Pancreas (tissue), 10 donors: ENCODE measurements at regions not wholly inside any gene's neighbourhood (a gene's known extent, or its start where the extent isn't known, plus 50 kb on each side); places are given as distances from the start of the nearest gene placed in this dataset.
A peak's percentile ranks its signal among the peaks of the same experiment; 100 is the strongest.

ENCODE experiments used
- ATAC-seq, 4 donors: fragments of 200-7000 bp; cut with Tn5 transposase; one replicate each; pipeline versions ENCODE4 v1.8.0 to v1.9.1; 2020; ENCODE audit warnings: mild to moderate bottlenecking in 4 of 4, moderate library complexity in 4 of 4
- DNase-seq, 6 donors: peaks; one replicate each; pipeline ENCODE4 v3.0.0-alpha.2; 2020
- FAIRE-seq: peaks from 2 replicates; lab custom pipeline; 2012; peaks lifted over from hg19 to GRCh38; lab: Jason Lieb, UNC
- H3K27ac ChIP-seq, 4 donors: fragments of 200-600 bp; sonication (generic); 1 replicate in 3 of 4; 2 replicates in 1 of 4; pipeline versions ENCODE4 v1.5.0 to v1.8.0; 2020
- H3K27me3 ChIP-seq, 4 donors: fragments of 200-600 bp; one replicate each; pipeline ENCODE4 v1.8.0; 2021
- H3K36me3 ChIP-seq, 3 donors: fragments of 200-600 bp; sonication (generic) in 1 of 3; one replicate each; pipeline versions ENCODE4 v1.5.0 to v1.8.0; 2020 to 2021
- H3K4me1 ChIP-seq, 3 donors: fragments of 200-600 bp; one replicate each; pipeline ENCODE4 v1.8.0; 2021
- H3K4me3 ChIP-seq, 4 donors: fragments of 200-600 bp; sonication (generic) in 2 of 4; one replicate each; pipeline versions ENCODE4 v1.5.0 to v1.8.0; 2020 to 2021
- H3K9me3 ChIP-seq, 4 donors: fragments of 200-600 bp; one replicate each; pipeline ENCODE4 v1.8.0; 2021
- WGBS, 2 donors: extraction: QIAGEN DNeasy Blood & Tissue Kit; methylation state at CpG; one replicate each; pipeline ENCODE4 v1.1.7; 2013; 5-methylcytosine and 5-hydroxymethylcytosine counted together
- intact Hi-C, 3 donors: fragments of 100-400 bp; cut with DNase I; formaldehyde crosslinking; loops; one replicate each; pipeline versions ENCODE4 v1.11.1 to v1.14.2; 2022
- TF ChIP-seq, protein P1 (sequence below), 4 donors: fragments of 200-600 bp; sonication (generic) in 3 of 4; IDR thresholded peaks; one replicate each; pipeline versions ENCODE4 v1.5.0 to v1.8.0; 2021; ENCODE audit warnings: antibody characterized with exemption in 4 of 4
- donor health status: healthy with polysubstance abuse.
- donor health status: DM: no; HTN: no; CAD: no; lungs with moderate emphysema.
- donor health status: DM: no; HTN: no; CAD: no.
- donor health status: control.
- donor health status: control.
- donor health status: Bipolar disorder and iron deficiency.
- donor health status: DM: yes; HTN: yes; CAD: no.
- donor health status: DM: no; HTN: no; CAD: no.
- donor health status: DM: no; HTN: no; CAD: no.
- donor health status: DM: yes; HTN: yes; CAD: no.

DNA sequence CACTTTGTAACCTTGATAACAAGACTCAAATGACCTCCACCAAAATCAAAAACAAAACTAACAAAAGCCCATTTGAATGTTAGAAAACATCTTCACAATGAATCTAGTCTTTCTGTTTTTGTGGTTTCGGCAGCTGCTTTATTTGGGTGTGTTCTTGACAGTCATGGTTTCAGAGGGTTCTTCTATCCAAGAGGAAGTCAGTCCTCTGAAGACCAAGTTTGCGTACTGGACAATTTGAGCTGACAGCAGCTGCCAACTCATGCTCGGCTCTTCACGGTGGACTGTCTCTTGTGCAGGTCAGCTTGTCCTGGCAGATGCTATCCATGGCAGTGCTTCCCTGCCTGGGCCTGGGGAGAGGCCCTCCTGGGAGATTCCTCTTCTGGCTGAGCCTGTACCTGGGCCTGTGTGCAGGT lies 91.0 kb downstream of the TMEM17 start:
- TF ChIP-seq, protein P1, sequence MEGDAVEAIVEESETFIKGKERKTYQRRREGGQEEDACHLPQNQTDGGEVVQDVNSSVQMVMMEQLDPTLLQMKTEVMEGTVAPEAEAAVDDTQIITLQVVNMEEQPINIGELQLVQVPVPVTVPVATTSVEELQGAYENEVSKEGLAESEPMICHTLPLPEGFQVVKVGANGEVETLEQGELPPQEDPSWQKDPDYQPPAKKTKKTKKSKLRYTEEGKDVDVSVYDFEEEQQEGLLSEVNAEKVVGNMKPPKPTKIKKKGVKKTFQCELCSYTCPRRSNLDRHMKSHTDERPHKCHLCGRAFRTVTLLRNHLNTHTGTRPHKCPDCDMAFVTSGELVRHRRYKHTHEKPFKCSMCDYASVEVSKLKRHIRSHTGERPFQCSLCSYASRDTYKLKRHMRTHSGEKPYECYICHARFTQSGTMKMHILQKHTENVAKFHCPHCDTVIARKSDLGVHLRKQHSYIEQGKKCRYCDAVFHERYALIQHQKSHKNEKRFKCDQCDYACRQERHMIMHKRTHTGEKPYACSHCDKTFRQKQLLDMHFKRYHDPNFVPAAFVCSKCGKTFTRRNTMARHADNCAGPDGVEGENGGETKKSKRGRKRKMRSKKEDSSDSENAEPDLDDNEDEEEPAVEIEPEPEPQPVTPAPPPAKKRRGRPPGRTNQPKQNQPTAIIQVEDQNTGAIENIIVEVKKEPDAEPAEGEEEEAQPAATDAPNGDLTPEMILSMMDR (IDR thresholded peaks at IDR 0.05) = no peak

DNA sequence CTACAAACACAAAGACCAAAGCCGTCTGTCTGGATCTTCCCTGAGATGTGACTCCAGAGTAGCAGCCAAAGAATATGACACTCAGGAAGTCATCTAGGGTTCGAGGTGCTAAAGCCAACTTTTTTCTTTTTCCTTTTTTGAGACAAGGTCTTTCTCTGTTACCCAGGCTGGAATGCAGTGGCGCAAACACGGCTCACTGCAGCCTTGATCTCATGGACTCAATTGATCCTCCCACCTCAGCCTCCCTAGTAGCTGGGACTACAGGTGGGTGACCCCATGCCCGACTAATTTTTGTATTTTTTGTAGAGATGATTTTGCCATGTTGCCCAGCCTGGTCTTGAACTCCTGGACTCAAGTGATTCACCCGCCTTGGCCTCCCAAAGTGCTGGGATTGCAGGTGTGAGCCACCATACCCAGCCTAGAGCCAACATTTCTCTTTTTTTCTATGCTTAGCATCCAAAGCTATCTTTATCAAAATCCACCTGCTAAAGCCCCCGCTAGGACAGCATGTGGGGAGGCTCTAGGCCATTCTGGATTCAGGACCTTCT lies 92.8 kb downstream of the TMEM17 start:
- TF ChIP-seq, protein P1 (IDR thresholded peaks at IDR 0.05) = no peak
- FAIRE-seq = no peak
- intact Hi-C loops = loop anchor here in 2 of 3 donors (5.0 to 10.0 kb wide), 2 partner anchors 488 to 496 kb away; no protein-coding TSS in a partner anchor

More for the DNA sequence above, 91.0 kb downstream of the TMEM17 start:
- Histone ChIP-seq H3K4me3 (no peak overlapping the region), H3K4me1 (peaks cover 0 to 5% (median 0%) of the 10 kb centered on the region in 3 donors), H3K9me3 (no peaks in the 10 kb centered on the region), H3K27me3 (no peaks in the 10 kb centered on the region), H3K27ac (no peak overlapping the region), H3K36me3 (no peaks in the 10 kb centered on the region)
- no peak for FAIRE-seq
- no peak for DNase-seq
- ATAC-seq = no peak
- WGBS, 2 donors = 71 to 73% methylated on average over 4 of the region's 4 CpGs
- intact Hi-C loops = loop anchor here in 1 of 3 donors (10.0 kb wide), 1 partner anchor 490 kb away; no protein-coding TSS in a partner anchor

DNA sequence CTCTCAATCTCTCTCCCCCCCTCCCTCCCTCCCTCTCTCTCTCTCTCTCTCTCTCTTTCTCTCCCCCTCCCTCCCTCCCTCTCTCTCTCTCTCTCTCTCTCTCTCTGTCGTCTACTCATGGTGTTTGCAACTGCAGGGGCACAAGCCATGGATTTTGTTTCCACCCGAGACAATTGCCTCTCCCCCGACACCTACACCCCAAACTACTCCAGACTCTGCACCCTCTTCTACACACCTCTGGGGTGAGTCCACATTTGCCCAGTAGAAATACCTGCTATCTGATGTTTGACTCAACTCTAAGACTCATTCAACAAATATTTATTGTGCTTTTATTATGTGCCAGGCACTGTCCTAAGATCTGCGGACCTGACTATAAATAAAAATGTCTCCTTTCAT lies 93.7 kb downstream of the TMEM17 start:
- TF ChIP-seq, protein P1 (IDR thresholded peaks at IDR 0.05) = peak in 1 of 4 donors; percentile 6
- Histone ChIP-seq H3K27me3 (no peaks in the 10 kb centered on the region), H3K36me3 (no peaks in the 10 kb centered on the region), H3K27ac (no peak overlapping the region), H3K4me3 (no peak overlapping the region), H3K9me3 (no peaks in the 10 kb centered on the region), H3K4me1 (peaks cover 0 to 5% (median 0%) of the 10 kb centered on the region in 3 donors)
- intact Hi-C loops = loop anchor here in 2 of 3 donors (5.0 to 10.0 kb wide), 2 partner anchors 488 to 495 kb away; no protein-coding TSS in a partner anchor
- FAIRE-seq = no peak
- WGBS, 2 donors = 22 to 33% methylated on average over 4 of the region's 4 CpGs
- DNase-seq = no peak
- peak in 1 of 4 donors; percentile 17 for ATAC-seq

More for the DNA sequence above, 92.8 kb downstream of the TMEM17 start:
- Histone ChIP-seq H3K36me3 (no peaks in the 10 kb centered on the region), H3K27me3 (no peaks in the 10 kb centered on the region), H3K27ac (no peak overlapping the region), H3K9me3 (no peaks in the 10 kb centered on the region), H3K4me3 (no peak overlapping the region), H3K4me1 (peaks cover 0 to 5% (median 0%) of the 10 kb centered on the region in 3 donors)
- ATAC-seq (no peak), DNase-seq (no peak)
- 78 to 81% methylated on average over 7 of the region's 7 CpGs for WGBS, 2 donors

DNA sequence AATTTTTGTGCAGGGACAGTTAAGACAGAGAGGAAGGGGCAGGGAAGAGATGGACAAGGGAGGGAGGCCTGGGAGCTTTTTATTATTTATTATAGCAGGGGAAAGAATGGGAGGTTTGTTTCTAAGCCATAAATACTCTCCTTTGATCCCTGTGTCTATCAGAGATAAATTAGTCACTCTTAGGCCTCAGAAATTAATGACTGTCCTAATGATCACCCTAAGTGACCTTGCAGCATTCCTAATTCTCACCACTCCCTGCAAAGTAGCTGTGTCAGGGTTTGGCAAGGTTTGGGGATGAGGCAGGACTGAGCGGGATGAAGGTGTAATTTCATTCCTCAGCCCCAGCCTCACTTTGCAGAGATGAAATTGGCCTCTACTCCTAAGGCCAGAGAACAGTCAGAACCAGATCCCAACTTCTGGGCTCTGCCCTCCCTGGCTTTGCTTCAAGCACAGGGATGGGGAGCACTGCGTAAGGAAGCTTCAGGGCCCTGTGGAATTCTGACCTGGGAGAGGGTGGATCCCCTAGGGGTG lies 95.0 kb downstream of the TMEM17 start:
- DNase-seq (no peak), FAIRE-seq (no peak), ATAC-seq (peak in 1 of 4 donors; percentile 28)
- Histone ChIP-seq H3K4me3 (no peak overlapping the region), H3K27ac (peak overlapping the region in 2 of 4 donors; percentile 31 to 48), H3K9me3 (no peaks in the 10 kb centered on the region), H3K27me3 (no peaks in the 10 kb centered on the region), H3K36me3 (no peaks in the 10 kb centered on the region), H3K4me1 (peaks cover 0 to 5% (median 0%) of the 10 kb centered on the region in 3 donors)
- WGBS, 2 donors = 60 to 69% methylated on average over 2 of the region's 2 CpGs
- TF ChIP-seq, protein P1 (IDR thresholded peaks at IDR 0.05) = no peak
- intact Hi-C loops = loop anchor here in 2 of 3 donors (5.0 to 10.0 kb wide), 2 partner anchors 486 to 494 kb away; no protein-coding TSS in a partner anchor
